ENCODE measurements at regions not wholly inside any gene's neighbourhood (a gene's known extent, or its start where the extent isn't known, plus 50 kb on each side); places are given as distances from the start of the nearest gene placed in this dataset.

- peaks cover 16 to 36% (median 23%) of the 10 kb centered on the region in 6 donors for H3K4me1 ChIP-seq
- no peaks in the 10 kb centered on the region for H3K36me3 ChIP-seq
- H3K27me3 ChIP-seq (replicated peaks in 1 of 7): no peaks in the 10 kb centered on the region
- DNase-seq: no peak
- no peaks in the 10 kb centered on the region for H3K9me3 ChIP-seq
- WGBS, 5 donors: 84 to 95% (median 87%) methylated on average over 6 to 8 of the region's 8 CpGs
- no peak overlapping the region for H3K27ac ChIP-seq
- no peak overlapping the region for H3K4me3 ChIP-seq
- intact Hi-C loops (cut with DNase I; ENCODE audit: low total_unique reads): no loop called here
- TF ChIP-seq POLR2AphosphoS5 (IDR thresholded peaks at IDR 0.05) (no peak), POLR2A (IDR thresholded peaks at IDR 0.05) (no peak)
- TF ChIP-seq, protein P1, sequence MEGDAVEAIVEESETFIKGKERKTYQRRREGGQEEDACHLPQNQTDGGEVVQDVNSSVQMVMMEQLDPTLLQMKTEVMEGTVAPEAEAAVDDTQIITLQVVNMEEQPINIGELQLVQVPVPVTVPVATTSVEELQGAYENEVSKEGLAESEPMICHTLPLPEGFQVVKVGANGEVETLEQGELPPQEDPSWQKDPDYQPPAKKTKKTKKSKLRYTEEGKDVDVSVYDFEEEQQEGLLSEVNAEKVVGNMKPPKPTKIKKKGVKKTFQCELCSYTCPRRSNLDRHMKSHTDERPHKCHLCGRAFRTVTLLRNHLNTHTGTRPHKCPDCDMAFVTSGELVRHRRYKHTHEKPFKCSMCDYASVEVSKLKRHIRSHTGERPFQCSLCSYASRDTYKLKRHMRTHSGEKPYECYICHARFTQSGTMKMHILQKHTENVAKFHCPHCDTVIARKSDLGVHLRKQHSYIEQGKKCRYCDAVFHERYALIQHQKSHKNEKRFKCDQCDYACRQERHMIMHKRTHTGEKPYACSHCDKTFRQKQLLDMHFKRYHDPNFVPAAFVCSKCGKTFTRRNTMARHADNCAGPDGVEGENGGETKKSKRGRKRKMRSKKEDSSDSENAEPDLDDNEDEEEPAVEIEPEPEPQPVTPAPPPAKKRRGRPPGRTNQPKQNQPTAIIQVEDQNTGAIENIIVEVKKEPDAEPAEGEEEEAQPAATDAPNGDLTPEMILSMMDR (IDR thresholded peaks at IDR 0.05 in 8 of 11, conservative IDR thresholded peaks at IDR 0.05 in 3 of 11): no peak
Observed at GRCh38 chr9:129454467-129455067, 166.3 kb downstream of the C9orf50 start.

GRCh38 chr9:129453734-129454133, 167.2 kb downstream of the C9orf50 start:
- H3K27me3 ChIP-seq (replicated peaks in 1 of 7): no peaks in the 10 kb centered on the region
- intact Hi-C loops (cut with DNase I; ENCODE audit: low total_unique reads): no loop called here
- peaks cover 7 to 27% (median 14%) of the 10 kb centered on the region in 6 donors for H3K4me1 ChIP-seq
- no peak overlapping the region for H3K27ac ChIP-seq
- H3K9me3 ChIP-seq: no peaks in the 10 kb centered on the region
- no peak for DNase-seq
- H3K36me3 ChIP-seq: no peaks in the 10 kb centered on the region
- TF ChIP-seq POLR2A (IDR thresholded peaks at IDR 0.05): no peak
- no peak for TF ChIP-seq POLR2AphosphoS5 (IDR thresholded peaks at IDR 0.05)
- TF ChIP-seq, protein P1 (IDR thresholded peaks at IDR 0.05 in 8 of 11, conservative IDR thresholded peaks at IDR 0.05 in 3 of 11): no peak
- no peak overlapping the region for H3K4me3 ChIP-seq

- TF ChIP-seq, protein P1 (IDR thresholded peaks at IDR 0.05 in 8 of 11, conservative IDR thresholded peaks at IDR 0.05 in 3 of 11): no peak
- TF ChIP-seq POLR2AphosphoS5 (IDR thresholded peaks at IDR 0.05): no peak
- no peak for TF ChIP-seq POLR2A (IDR thresholded peaks at IDR 0.05)
- no peak overlapping the region for H3K4me3 ChIP-seq
- 66 to 80% (median 70%) methylated on average over 10 of the region's 10 CpGs for WGBS, 5 donors
- peak overlapping the region; percentile 39 to 79 (median 70) for H3K27ac ChIP-seq
- no peaks in the 10 kb centered on the region for H3K36me3 ChIP-seq
- H3K27me3 ChIP-seq (replicated peaks in 1 of 7): no peaks in the 10 kb centered on the region
- peaks cover 0 to 4% (median 2%) of the 10 kb centered on the region in 8 donors for H3K9me3 ChIP-seq
- no peak for DNase-seq
- intact Hi-C loops (cut with DNase I; ENCODE audit: low total_unique reads): no loop called here
- peaks cover 0 to 14% (median 5%) of the 10 kb centered on the region in 6 donors for H3K4me1 ChIP-seq
Observed at GRCh38 chr9:129451669-129452068, 169.2 kb downstream of the C9orf50 start.

GRCh38 chr9:129451089-129451656, 169.7 kb downstream of the C9orf50 start:
- Histone ChIP-seq H3K4me1 (peaks cover 0 to 14% (median 5%) of the 10 kb centered on the region in 6 donors), H3K9me3 (peaks cover 0 to 9% (median 7%) of the 10 kb centered on the region in 8 donors), H3K4me3 (peak overlapping the region in 1 of 8 donors; percentile 11), H3K36me3 (no peaks in the 10 kb centered on the region), H3K27ac (peak overlapping the region; percentile 39 to 79 (median 70)), H3K27me3 (replicated peaks in 1 of 7) (no peaks in the 10 kb centered on the region)
- intact Hi-C loops (cut with DNase I; ENCODE audit: low total_unique reads): no loop called here
- TF ChIP-seq POLR2A (IDR thresholded peaks at IDR 0.05) (no peak), POLR2AphosphoS5 (IDR thresholded peaks at IDR 0.05) (peak in 2 of 3 donors; percentile 47 to 52)
- no peak for DNase-seq
- 55 to 82% (median 59%) methylated on average over 17 to 19 of the region's 19 CpGs for WGBS, 5 donors
